HG02588 (cell line): ENCODE measurements at regions not wholly inside any gene's neighbourhood (a gene's known extent, or its start where the extent isn't known, plus 50 kb on each side); places are given as distances from the start of the nearest gene placed in this dataset.

ENCODE experiments used
- ATAC-seq: cut with Tn5 transposase; IDR thresholded peaks from one replicate; pipeline ENCODE4 v1.9.1; 2021; ENCODE audit warnings: mild to moderate bottlenecking, moderate library complexity; ENCODE audit not compliant: unreplicated experiment

DNA sequence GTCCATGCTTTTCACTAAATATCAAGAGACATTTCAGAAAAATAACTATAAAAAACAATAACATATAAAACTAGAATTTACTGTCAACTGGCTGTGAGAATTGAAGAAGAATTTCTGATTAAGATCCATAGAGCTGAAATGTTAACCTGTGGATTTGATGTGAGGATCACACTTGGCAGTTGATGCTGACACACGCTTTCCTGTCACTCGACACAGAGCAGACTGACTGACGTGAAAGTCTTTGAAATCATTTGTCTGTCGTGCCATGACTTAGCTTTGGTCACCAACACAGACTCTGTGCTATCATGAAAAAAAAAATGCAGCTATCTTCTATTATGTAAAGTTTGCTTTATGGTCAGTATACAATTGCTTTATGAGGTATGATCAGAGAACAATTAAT lies 706.0 kb upstream of the ZP4 start:
- no peak for ATAC-seq

DNA sequence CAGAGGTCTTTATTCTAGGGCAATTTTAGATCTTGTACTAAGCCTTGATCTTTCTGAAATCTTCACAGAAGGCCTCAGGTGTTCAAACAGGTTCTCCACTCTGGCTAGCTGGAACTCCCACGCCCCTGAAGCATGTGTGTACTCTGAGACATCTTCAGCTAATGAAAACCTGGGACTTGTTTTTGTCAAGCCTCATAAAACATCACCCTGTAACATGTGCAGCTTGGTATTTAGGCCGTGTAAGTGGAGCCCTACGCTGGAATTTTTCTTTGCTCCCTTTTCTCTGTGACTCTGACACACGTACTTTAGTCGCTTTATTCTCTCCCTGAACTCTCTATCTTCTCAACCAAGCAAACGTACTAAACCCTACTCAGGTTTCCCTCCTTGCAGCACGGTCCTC lies 701.9 kb upstream of the ZP4 start:
- no peak for ATAC-seq

DNA sequence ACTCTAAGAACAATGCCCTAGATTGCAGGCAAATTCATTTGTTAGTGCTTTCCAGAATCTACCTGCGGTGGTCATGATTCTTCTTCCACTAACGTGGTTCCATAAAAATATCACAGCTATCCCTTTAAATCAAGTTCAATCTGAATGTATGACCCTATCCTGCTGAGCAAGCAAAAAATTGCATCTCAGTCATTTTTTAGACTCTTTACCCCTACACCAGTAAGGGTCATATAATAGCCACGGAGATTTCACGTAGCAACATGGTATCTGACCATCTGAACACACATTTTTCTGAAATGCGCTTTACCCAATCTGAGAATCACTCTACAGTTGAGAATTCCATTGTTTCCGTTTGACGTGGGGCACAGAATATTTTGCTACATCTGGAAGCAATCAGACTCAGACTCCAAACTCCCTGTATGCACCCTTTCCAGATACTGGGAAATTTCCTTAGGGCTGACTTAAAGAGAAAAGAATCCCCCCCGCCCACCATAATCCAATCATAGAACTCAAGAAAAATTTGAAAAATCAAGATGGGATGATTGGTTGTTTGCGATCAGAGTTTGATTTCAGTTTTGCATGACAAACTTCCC lies 699.2 kb upstream of the ZP4 start:
- ATAC-seq, result no peak

DNA sequence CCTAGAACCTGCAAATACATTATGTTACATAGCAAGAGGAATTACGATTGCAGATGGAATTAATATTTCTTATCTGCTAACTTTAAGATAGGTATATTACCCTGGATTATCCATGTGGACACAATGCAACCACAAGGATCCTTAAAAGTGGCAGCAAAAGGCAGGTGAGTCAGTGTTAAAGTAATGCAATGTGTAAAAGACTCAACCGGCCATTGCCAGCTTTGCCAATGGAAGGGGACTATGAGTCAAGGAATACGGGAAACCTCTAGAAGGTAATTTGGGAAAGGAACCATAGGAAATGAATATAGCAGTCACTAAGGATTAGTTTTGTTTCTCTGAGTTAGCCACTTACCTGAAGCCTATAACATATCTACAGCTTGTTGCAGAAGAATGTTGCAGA lies 692.1 kb upstream of the ZP4 start:
- ATAC-seq, result no peak

DNA sequence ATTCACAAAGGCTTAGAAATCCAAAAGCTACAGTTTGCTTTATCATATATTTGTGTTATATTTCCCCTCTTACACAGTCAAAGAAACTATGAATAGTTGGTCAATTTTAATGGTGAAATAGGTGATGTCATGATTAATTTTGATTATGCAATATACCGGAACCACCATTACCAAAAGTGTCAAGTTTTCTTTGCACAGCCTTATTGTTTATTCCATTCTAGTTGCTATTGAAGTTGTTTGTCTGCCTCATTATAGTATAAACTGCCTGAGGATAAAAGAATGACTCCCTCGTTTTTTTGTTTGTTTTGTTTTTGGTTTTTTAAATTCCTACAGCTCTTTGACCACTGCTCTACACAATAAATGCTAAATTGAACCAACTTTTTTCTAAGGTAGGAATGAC lies 690.6 kb upstream of the ZP4 start:
- ATAC-seq, result no peak

DNA sequence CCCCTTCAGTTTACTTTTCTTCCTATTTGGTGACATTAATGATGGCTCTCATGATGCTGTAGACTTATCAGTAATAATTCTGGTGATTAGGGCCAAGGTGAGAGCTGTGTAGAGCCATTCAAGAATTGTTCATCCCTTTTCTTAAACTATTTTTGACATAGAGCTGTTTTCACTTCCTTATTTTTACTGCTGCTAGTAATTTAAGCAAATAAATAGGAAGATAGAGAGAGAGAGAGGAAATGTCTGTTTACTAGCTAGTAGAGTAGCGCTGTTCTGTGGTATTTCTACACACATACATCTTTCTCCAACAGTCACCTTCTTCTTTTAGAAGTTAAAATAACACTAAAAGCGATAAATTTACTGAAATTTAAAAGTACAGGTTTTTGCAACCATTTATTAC lies 678.0 kb upstream of the ZP4 start:
- ATAC-seq, result no peak

DNA sequence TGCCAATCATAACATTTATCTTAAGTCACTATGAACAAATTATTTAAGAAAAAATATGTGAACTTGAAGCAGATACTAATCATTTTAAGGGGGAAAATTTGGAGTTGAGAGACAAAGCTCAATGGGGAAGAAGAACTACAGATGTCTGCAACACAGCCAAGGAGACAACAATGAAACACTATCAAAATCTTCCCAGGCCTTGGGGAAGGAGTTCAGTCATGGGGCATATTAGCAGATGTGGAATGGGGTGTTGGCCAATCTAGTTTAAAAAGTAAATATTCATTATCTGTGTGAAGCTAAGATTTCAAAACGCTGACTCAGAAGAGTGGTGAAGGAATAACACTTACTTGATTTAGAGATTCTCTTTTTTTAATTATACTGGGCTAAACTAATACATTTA lies 671.6 kb upstream of the ZP4 start:
- ATAC-seq, result no peak

DNA sequence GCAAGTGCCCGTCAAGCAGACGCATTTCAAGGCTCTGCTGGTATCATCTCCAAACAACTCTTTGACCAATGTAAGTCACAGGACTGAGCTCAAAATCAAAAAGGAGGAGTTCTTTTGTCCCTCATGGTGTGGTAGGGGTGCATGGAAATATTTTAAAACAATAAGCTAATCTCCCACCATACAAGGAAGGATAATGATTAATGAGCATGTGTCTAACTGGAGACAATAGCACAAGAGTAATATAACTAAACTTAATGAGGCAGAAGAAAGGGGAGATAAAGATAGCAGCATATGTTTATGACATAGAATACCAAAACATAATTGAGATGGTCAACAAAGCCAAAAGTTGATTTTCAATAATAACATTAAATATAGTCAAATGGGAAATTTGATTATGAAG lies 668.0 kb upstream of the ZP4 start:
- no peak for ATAC-seq

DNA sequence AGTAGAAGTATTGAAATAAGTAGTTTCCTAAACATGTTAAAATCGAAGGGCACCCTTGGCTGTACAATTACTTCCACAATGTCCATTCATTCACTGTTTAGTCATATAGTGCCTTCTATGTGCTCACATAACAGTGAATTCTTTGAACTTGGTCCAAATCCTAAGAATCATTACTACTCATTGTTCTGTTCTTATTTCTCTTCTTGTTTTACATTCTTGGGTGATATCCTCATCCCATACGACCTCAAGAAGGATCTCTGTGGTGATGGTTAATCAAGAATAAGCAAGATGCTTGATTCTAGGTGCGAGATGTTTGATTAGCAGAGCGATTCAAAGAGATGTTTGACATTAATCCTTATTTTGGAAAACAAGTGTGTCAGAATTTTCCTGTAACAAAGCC lies 667.4 kb upstream of the ZP4 start:
- ATAC-seq, result no peak

DNA sequence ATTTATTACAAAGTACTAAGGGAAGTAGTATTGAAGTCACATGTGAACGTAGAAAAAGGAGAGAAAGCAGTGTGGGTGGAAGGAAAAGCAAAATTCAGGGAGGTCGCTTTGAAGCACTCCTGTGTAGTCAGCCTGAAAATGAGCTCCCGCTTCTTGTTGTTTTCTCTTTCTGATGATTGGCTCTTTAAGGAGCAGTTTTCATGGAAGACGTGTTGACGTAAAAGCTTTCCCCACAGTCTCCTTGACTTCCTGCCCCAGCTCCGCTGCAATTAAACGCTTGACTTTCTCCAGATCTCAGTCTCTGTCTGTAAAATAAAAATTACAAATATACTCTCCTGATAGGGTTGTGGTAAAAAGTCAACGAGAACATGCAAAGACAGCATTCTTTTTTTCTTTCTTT lies 661.5 kb upstream of the ZP4 start:
- no peak for ATAC-seq

DNA sequence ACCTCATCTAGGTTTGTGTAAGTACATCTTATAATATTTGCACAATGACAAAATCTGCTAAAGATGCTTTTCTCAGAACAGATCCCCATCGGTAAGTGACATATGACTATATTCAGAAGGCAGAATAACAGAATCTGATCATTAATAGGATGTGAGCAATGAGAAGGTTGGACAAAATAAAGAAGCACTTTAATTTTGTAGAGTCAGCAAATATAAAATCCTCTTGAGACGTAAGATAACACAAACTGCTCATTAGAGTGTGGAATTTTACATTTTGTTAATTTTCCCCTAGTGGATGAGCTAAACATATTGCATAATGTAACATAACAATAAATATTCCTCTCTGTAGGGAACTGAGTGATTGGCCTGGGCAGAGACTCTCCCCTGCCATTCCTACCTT lies 658.4 kb upstream of the ZP4 start:
- ATAC-seq, result no peak

DNA sequence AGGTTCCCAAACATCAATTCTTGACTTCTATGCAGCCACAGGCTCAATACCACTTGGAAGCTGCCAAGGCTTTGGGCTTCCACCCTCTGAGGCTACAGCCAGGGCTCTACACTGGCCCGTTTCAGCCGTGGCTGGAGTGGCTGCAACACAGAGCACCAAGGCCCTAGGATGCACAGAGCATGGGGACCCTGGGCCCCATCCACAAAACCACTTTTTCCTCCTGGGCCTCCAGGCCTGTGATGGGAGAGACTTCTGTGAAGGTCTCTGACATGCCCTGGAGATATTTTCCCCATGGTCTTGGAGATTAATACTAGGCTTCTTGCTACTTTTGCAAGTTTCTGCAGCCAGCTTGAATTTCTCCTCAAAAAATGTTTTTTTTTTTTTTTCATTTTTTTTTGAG lies 655.4 kb upstream of the ZP4 start:
- ATAC-seq, result no peak

DNA sequence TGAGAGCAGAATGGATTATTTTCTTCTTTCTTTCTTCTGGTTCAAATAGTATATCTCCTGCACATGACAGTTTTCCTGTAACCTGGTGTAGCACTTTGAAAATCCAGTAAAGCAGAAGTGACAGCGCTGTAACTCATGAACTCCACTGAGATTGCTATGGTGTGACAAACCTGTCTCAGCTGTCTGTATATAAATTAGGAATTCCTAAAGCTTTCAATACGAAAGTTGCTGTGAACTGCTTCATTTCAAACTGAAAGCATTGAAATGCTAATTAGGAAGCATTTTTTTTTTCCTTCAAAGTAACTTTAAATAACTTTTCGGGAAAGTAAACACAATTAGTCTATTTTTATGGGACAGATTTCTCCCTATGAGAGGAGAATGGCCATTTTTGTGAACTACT lies 646.9 kb upstream of the ZP4 start:
- ATAC-seq, result no peak

DNA sequence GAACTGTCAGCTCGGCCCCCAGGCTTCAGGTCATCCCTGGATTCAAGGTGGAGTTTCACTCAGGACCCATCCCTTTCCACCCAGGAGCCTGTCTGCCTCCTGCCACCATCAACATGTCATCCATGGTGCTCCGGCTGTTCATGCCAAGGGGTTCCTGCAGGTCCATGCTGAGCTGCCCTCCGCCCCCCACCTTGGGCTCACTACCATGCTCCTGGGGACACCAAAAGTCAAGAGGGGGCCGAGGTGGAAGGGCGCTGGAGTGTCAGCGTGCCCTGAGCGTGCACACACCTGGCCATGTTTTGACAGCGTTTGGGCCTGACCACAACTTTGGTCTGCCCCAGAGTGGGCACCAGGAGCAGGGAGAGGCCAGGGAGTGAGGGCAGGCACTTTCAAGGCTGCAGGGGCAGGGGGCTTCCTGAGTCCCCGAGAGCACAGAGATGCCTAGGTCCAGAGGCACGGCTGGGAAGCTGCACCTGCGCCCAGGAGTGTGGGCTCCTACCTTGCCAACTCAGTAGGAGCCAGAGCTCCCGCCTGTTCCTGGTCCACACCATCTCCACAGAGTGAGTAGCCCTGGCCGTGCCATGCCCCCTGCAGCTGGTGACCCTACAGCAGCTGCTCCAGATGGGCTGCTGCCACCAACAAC lies 639.6 kb upstream of the ZP4 start:
- ATAC-seq, result no peak

DNA sequence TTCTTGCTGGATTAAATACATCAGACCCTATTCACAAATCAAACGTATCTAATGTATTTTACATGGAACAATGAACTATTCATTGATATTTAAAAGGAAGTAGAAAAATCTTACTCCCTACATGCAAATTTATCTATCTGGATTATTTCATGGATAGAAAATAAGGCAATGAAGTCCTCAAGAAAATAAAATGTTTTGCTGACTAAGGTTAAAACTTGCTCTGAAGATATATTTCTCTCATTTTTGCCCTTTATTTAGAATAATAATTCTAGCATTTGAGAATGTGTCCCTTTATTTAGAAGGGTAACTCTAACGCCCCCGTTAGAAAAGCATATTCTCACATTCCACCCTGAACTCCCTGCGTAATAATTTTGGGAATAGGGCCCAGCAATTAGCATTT lies 627.0 kb upstream of the ZP4 start:
- no peak for ATAC-seq

DNA sequence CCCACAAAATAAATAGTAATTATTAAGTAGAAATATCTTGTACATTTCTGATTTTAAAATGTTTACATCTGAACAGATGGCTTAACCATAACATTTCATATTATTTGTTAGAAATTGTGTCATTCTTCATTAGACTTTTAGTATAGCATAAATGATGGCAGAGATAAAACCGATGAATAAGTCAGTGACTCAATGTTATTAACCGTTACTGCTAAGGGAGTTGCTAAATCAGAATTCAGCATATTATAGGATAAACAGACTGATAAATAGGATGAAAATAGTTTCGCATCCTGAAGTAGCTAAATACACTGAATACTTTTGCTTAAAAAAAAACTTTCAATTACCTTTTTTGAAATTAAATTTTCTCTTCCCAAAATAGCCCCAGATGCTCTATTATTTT lies 610.6 kb upstream of the ZP4 start:
- ATAC-seq, result no peak

DNA sequence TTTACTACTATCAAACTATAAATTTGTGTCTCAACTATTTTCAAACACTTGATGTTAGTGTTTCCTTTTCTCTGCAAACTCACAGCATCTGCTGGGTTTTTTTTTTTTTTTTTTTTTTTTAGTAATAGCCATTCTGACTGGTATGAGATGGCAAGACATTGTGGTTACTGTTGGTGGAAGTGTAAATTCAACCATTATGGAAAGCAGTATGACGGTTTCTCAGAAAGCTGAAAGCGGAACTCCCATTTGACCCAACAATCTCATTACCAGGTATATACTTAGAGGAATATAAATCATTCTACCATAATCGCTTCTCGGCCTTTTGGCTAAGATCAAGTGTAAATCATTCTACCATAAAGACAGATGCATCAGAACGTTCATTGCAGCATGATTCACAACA lies 608.3 kb upstream of the ZP4 start:
- no peak for ATAC-seq

DNA sequence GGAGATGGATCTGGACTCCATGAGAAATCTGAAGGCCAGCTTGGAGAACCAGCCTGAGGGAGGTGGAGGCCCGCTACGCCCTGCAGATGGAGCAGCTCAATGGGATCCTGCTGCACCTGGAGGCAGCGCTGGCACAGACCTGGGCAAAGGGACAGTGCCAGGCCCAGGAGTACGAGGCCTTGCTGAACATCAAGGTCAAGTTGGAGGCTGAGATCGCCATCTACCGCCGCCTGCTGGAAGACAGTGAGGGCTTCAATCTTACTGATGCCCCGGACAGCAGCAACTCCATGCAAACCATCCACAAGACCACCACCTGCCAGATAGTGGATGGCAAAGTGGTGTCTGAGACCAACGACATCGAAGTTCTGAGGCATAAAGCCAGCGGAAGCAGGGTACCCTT lies 601.5 kb upstream of the ZP4 start:
- ATAC-seq, result no peak

DNA sequence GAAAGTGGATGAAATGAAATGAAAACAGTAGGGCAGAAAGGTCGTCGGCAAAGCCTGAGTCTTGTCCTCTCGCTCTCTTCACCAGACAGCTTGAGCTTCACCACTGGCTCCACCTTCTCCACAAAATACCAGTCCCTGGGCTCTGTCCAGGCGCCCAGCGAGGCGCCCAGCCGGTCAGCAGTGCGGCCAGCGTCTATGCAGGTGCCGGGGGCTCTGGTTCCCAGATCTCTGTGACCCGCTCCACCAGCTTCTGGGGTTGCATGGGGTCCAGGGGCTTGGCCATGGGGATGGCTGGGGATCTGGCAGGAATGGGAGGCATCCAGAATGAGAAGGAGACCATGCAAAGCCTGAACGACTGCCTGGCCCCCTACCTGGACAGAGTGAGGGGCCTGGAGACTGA lies 600.5 kb upstream of the ZP4 start:
- ATAC-seq, result no peak

DNA sequence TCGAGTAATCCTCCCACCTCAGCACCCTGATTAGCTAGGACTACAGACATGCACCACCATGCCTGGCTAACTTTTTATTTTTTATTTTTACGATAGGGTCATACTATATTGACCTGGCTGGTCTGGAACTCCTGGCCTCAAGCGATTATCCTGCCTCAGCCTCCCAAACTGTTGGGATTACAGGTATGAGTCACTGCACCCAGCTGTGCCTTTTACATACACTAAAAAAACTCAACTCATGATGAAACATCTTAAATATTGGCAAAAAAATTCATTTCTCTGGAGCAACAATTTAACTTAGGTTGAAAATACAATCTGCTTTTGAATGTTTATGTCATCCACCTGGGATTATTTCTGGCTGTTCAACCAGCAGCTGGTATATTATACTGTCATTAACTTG lies 598.3 kb upstream of the ZP4 start:
- no peak for ATAC-seq

DNA sequence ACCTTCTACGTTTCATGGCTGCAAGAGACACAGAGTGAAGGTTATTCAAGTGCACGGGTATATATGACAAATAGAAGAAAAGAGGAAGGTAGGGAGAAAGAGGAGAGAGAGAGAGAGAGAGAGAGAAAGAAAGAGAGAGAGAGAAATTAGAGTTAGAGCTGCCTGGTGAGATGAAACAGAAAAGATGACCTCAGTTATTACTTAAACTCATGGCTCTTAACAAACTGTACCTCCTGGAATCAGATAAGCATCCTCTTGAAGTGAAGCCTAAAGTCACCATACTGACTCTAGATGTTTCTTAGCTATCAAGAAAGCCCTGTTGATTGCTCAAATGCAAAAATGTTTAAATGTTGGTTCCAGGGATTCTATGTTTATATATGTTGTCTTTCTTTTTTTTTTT lies 597.7 kb upstream of the ZP4 start:
- ATAC-seq, result no peak

DNA sequence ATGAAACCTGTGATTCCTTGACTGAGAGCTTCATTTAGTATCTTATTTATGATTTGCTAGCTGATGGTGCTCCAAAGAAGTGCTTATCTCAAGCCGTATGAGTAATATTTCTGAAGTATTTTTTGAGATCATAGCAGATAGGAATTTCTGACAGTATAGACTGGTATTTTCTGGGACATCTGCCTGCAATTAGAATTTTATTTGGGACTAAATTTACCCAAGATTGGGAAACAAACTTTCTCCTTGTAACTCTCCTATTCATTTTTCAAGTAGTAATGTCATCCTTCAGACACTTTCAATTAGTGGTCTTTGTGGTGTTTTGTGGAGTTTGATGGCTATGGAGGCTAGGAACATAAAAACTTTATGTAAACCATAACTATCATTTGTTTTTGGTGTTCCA lies 597.2 kb upstream of the ZP4 start:
- no peak for ATAC-seq

DNA sequence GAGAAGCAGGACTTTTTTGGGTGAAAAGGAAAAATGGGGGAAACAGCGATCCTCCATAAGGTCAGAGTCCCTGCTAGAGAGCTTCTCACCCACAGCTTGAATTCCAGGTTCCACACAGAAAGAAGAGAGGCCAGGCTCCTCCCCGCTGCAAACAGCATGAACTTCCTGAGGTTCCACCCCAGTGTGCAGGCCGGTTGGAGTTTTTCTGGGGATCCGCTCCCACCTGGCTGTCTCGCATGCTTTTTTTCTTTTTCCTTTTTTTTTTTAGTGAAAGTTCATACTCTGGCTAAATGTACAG lies 595.1 kb upstream of the ZP4 start:
- no peak for ATAC-seq
